HG02938 (cell line): ENCODE measurements at regions not wholly inside any gene's neighbourhood (a gene's known extent, or its start where the extent isn't known, plus 50 kb on each side); places are given as distances from the start of the nearest gene placed in this dataset.
"Not testable (repeated sequence)": the region's sequence is repeated elsewhere in the genome, so short reads cannot be mapped to it uniquely, and the experiment has no call there.

Experiments
- ATAC-seq: cut with Tn5 transposase; IDR thresholded peaks from one replicate; pipeline ENCODE4 v1.9.1; 2021; ENCODE audit warnings: mild to moderate bottlenecking, moderate library complexity; ENCODE audit not compliant: unreplicated experiment

- not testable (repeated sequence) for ATAC-seq
Observed at GRCh38 chr7:76926416-76926815, 105.7 kb downstream of the SPDYE17 start.

- not testable (repeated sequence) for ATAC-seq
Observed at GRCh38 chr7:76924756-76925155, 107.4 kb downstream of the SPDYE17 start.

GRCh38 chr7:76918619-76919018 lies 113.5 kb downstream of the SPDYE17 start:
- not testable (repeated sequence) for ATAC-seq

DNA sequence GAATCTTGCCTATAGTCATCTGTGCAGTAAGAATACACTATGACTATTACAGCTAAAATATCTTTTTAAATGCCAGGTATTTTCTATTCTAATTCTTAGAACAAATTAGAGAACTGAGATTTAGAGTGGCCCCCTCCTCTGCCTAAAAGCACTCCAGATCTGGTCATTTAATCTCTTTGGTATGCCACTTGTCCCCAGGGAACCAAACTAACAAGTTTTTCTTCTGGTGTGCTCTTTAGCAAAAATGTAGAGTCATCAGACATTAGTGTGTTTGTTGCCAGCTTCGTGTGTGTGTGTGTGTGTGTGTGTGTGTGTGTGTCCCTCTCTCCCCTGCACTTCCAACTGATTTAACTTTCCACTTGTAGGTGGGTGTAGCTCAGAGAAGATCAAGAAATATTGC lies 117.8 kb downstream of the SPDYE17 start:
- ATAC-seq = peak; percentile 46

DNA sequence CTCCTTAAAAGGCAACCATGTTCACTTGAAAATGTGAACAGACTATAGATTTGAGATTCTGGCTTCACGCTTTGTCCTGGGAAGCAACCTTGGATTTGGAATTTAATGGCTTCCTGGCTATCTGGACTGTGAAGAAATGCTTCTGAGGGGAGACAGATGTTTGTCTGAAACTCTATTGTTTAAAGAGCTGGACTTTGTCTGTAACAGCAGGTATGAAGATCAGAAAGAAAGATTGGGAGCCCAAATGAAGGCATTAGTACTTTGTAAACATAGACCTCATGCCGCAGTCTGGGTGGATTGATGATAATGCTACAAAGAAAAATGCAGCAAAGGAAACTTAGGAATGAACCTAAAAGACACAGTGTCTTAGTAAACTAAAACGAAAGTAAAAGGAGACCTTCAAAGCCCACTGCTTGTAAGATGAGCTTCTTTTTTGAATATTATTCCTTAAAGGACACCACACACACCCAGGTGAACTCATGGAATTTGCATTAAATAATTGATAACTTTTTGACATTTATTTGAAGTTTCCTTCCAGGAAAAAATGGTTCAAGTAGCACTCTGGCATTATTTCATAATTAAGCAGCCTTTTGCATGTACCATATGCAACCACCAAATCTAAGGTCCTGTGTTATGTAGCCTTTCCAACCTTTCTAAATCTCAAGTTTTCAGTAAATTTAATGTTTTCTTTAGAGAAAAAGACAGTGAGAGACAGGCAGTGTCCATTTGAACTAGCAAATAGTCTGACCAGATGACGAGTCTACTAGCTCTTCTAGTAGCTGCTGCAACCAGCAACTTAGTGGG lies 119.9 kb downstream of the SPDYE17 start:
- ATAC-seq = not testable (repeated sequence)

GRCh38 chr7:76904688-76905087 lies 127.5 kb downstream of the SPDYE17 start:
- ATAC-seq = not testable (repeated sequence)

DNA sequence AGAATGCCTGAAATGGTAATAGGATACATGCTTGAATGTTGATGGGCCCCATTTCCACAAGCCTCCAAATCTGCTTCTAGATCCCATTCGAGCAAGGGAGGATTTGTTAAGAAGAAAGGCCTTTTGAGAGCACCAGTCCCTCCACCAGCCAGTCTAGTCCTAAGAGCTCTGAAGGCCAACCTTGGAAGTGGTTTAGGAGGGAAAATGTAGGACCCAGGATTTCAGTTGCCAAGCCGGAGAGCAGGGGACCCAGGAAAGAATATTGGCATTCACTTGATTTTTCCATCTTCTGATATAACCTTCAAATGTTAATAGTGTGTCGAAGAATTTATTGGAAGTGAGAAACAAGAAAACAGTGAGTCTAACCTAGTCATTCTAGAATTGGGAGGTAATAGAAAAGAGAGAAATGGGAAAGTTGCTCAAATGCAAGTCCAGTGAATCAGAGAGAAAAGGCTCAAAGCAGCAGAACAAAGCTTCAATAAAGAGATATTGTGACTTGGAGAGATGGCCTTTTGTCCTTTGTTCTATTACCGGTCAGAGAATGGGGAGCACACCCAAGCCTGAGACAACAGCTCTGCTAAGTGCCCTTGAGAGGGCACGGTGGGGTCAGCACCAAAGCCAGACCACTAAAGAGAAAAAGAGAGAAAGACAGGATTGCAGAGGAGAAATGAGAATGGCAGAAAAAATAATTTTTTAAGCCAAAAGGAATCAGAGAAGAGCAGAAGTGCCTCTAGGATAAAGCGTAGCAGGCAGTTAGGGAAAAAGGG lies 130.0 kb downstream of the SPDYE17 start:
- ATAC-seq = not testable (repeated sequence)

DNA sequence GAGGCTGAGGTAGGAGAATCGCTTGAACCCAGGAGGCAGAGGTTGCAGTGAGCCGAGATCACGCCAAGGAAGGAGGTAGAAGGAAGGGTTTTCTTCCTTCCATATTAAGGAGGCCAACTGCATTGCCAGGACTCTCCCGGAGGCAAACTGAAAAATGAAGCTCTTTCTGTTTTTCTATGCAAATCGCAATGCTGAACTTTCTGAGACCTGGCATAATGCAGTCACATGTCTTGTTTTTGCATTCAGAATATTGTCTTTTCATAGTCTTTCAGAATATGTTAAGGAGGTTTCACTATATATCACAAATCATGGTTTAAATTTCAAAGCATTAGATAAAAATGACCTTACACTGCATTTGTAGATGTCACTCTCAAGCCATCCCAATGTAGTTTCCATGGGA lies 133.4 kb downstream of the SPDYE17 start:
- ATAC-seq = not testable (repeated sequence)

GRCh38 chr7:76897007-76897406 lies 135.2 kb downstream of the SPDYE17 start:
- not testable (repeated sequence) for ATAC-seq

GRCh38 chr7:76895696-76896095 lies 136.5 kb downstream of the SPDYE17 start:
- ATAC-seq = not testable (repeated sequence)

DNA sequence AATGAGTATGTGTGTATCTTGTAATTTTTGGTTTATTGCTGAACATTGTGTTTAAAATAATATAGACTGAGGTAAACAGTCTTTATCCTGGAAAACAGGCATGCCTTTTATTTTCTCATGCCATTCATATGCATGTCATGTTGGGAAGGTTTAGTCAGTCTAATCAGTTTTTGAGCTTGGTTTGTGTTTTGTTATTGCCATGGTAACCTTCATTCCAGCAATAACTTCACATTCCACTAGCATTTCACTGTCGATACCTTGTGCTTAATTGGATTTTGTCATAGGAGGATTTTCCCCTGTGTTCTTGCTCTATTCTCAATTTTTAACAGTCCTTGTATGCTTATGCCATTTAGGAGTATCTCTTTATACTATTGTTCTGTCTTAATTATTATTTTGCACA lies 140.4 kb downstream of the SPDYE17 start:
- not testable (repeated sequence) for ATAC-seq

- ATAC-seq = not testable (repeated sequence)
Observed at GRCh38 chr7:76879733-76880288, 152.3 kb downstream of the SPDYE17 start.

- not testable (repeated sequence) for ATAC-seq
Observed at GRCh38 chr7:76875760-76876159, 156.4 kb downstream of the SPDYE17 start.

DNA sequence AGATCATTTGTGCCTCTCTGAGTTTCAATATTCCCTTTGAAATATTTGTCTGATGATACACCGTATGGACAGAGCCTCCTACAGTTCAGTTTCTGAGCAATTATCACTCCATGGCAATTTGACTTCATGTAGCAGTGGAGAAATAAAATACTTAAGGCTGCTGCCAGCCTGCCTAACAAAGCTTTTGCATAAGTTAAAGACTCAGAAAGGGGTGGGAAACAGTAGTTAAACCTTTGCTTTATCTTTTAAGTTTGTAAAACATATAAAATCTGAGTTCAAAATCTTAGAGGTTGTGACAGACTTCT lies 161.7 kb downstream of the SPDYE17 start:
- ATAC-seq = not testable (repeated sequence)

DNA sequence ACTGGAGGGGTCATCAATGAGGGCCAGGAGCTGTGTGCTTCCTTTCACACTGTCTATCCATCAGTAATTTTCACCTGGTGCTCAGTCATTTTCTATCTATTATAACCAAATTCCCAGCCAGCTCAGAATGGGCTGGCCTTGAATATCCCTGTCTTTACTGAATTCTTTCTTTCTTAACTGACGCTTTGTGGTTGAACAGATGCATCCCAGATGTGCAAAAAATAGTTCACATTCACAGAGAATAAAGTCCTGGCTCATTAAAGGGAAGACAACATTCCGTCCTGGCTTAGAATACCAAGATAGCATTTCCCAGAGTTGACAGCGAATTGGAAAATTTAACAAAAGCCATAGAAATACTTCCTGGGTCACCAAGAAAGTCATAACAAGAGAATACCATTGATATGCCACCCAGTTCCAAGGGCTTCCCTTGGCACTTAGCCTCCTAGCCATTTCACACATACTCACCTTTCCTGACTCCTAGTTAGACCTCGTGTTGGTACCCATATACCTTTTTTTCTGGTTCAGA lies 164.7 kb downstream of the SPDYE17 start:
- ATAC-seq = not testable (repeated sequence)

DNA sequence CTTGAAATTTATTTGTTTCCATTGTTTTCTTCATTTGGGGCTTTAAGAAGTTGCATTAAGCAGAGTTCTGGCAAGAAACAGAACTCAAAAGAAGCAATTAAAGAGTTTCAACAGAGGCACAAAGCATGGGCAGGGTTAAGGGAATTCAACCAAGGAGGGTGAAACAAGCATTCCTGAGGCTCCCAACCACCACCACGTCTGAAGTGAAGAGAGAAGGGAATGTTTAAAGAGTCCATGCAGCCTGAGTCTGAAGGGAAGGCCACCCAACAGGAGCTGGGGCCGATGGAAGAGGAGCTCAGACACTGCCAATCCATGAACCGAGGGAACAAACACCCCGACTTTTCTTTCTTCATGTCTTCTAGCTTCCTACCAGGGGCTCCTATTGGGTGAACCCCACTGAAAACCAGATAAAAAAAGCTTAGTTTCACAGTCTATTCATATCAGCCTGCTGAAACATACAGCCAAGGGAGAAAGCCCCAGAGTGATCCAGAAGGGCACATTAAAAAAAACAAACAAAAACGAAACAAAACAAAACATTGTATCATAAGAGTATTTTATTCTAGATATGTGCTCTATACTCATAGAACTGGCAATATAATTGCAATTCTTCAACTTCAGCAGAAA lies 168.9 kb downstream of the SPDYE17 start:
- not testable (repeated sequence) for ATAC-seq

DNA sequence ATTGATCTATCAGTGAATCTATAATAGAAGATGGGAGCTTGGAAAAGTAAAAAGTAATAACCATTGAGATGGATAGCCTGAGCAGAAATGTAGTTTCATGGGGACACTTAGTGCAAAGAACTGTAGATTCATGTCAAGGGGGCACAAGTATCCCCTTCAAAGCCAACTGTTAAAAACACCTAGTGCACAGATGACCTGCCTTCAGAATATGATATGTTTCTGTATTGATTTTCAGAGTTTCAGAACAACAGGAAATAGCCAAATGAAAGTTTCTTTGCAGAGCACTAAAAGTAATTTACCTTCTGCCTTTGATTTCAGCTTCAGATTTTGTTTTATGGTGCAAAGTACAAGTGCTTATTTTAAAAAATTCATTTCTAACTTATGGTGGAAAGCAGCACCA lies 169.9 kb downstream of the SPDYE17 start:
- peak; percentile 48 for ATAC-seq

- ATAC-seq = not testable (repeated sequence)
Observed at GRCh38 chr7:76859933-76860332, 172.2 kb downstream of the SPDYE17 start.

DNA sequence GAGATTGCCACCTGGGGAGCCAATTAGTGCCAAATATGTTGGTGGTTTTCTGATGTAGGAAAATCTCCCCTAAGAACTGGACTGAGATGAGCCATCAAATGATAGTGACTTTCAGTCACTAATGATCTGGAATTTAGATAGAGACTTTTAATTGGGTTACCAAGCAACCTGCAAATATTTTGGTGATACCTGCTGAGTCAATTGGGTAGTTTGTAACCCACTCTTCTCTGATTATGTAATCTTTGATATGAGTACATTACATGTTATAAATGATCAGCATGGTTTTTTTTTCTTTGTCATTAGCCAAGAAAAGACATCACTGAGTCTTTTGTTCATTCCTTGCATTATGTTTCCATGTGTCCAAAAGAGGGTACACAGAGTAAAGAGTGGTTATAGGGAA lies 177.5 kb downstream of the SPDYE17 start:
- ATAC-seq = peak; percentile 42

- ATAC-seq = not testable (repeated sequence)
Observed at GRCh38 chr7:76852787-76853584, 179.2 kb downstream of the SPDYE17 start.
